ENCODE measurements at regions not wholly inside any gene's neighbourhood (a gene's known extent, or its start where the extent isn't known, plus 50 kb on each side); places are given as distances from the start of the nearest gene placed in this dataset.

DNA sequence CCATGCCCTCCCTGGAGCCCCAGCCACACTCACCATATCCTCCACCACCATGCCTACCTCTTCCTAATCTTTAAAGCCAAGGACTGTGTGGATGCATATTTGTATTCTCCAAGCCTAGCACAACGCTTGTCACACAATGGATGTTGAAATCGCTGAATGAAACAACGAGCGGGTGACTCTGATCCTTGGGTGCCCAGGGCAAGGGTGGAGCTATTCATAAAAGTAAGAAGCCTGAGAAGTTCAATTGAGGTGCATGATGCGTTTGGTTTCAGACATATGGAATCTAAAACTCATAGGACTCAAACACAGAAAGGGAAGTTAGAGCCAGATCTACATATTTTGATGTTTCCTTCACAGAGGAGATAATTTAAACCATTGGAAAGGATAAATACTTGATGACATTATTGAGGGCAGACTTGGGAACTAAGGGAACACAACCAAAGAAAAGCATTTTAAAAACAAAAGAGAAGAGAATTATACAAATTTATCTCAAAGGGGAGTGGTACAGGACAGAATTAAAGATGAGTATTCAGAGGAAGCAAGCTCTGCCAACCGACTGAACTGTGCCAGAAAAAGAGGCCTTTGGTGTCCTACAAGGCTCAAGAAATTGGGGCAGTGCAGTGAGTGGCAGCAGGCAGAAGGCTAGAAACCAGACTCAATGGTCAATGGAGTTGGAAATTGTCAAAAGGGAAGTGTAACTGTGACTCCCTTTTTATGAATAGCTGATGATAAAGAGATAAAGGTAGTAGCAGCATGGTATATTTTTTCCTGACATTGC, 200.6 kb upstream of the NCKAP5 start:
- TF ChIP-seq POLR2A (IDR thresholded peaks at IDR 0.05; ENCODE audit: low read depth, low read length) (no peak), ZNF274 (IDR thresholded peaks at IDR 0.05; ENCODE audit: insufficient read depth, insufficient read length) (no peak), SIN3A (IDR thresholded peaks at IDR 0.05; ENCODE audit: low read depth, low read length) (no peak), CHD2 (IDR thresholded peaks at IDR 0.05; ENCODE audit: borderline replicate concordance, low read depth, low read length) (no peak), YY1 (IDR thresholded peaks at IDR 0.05; ENCODE audit: low read depth, low read length) (no peak), FOXM1 (IDR thresholded peaks at IDR 0.05; ENCODE audit: low read depth, low read length) (no peak), ZZZ3 (IDR thresholded peaks at IDR 0.05; ENCODE audit: control insufficient read depth, insufficient read length, low read depth) (no peak), HDAC2 (IDR thresholded peaks at IDR 0.05) (no peak), CHD1 (IDR thresholded peaks at IDR 0.05; ENCODE audit: low read depth, low read length) (no peak), IKZF1 (conservative IDR thresholded peaks at IDR 0.05) (no peak), NBN (IDR thresholded peaks at IDR 0.05) (no peak), TCF12 (IDR thresholded peaks at IDR 0.05; ENCODE audit: low read depth, low read length) (no peak)
- TF ChIP-seq, protein P1, sequence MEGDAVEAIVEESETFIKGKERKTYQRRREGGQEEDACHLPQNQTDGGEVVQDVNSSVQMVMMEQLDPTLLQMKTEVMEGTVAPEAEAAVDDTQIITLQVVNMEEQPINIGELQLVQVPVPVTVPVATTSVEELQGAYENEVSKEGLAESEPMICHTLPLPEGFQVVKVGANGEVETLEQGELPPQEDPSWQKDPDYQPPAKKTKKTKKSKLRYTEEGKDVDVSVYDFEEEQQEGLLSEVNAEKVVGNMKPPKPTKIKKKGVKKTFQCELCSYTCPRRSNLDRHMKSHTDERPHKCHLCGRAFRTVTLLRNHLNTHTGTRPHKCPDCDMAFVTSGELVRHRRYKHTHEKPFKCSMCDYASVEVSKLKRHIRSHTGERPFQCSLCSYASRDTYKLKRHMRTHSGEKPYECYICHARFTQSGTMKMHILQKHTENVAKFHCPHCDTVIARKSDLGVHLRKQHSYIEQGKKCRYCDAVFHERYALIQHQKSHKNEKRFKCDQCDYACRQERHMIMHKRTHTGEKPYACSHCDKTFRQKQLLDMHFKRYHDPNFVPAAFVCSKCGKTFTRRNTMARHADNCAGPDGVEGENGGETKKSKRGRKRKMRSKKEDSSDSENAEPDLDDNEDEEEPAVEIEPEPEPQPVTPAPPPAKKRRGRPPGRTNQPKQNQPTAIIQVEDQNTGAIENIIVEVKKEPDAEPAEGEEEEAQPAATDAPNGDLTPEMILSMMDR (IDR thresholded peaks at IDR 0.05 in 2 of 3, conservative IDR thresholded peaks at IDR 0.05 in 1 of 3; ENCODE audit: control insufficient read depth in 2 of 3, extremely low read depth in 1 of 3, insufficient read depth in 1 of 3, low read depth in 3 of 3, low read length in 3 of 3), result no peak
- TF ChIP-seq, protein P2, sequence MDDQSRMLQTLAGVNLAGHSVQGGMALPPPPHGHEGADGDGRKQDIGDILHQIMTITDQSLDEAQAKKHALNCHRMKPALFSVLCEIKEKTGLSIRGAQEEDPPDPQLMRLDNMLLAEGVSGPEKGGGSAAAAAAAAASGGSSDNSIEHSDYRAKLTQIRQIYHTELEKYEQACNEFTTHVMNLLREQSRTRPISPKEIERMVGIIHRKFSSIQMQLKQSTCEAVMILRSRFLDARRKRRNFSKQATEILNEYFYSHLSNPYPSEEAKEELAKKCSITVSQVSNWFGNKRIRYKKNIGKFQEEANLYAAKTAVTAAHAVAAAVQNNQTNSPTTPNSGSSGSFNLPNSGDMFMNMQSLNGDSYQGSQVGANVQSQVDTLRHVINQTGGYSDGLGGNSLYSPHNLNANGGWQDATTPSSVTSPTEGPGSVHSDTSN (IDR thresholded peaks at IDR 0.05; ENCODE audit: insufficient replicate concordance, low read depth, low read length), result no peak

All from GM12878 (cell line).